Ishikawa (cell line): ENCODE measurements at regions not wholly inside any gene's neighbourhood (a gene's known extent, or its start where the extent isn't known, plus 50 kb on each side); places are given as distances from the start of the nearest gene placed in this dataset.

ENCODE experiments used
- CEBPB ChIP-seq: IDR thresholded peaks from 2 replicates; pipeline ENCODE4 v1.6.1; 2012
- CREB1 ChIP-seq: IDR thresholded peaks from 2 replicates; pipeline ENCODE4 v1.6.1; 2012; ENCODE audit warnings: low read depth
- EGR1 ChIP-seq: IDR thresholded peaks from 2 replicates; pipeline ENCODE4 v1.6.1; 2012
- EP300 ChIP-seq: IDR thresholded peaks from 2 replicates; pipeline ENCODE4 v1.6.1; 2012; ENCODE audit warnings: borderline replicate concordance
- FOXM1 ChIP-seq: IDR thresholded peaks from 2 replicates; pipeline ENCODE4 v1.6.1; 2012; ENCODE audit warnings: low read depth, borderline replicate concordance
- NFIC ChIP-seq: IDR thresholded peaks from 2 replicates; pipeline ENCODE4 v1.6.1; 2012
- RAD21 ChIP-seq: IDR thresholded peaks from 2 replicates; pipeline ENCODE4 v1.6.1; 2012; ENCODE audit warnings: low read depth
- TAF1 ChIP-seq: IDR thresholded peaks from 2 replicates; pipeline ENCODE4 v1.6.1; 2012; ENCODE audit warnings: low read depth, mild to moderate bottlenecking
- TCF12 ChIP-seq: IDR thresholded peaks from 2 replicates; pipeline ENCODE4 v1.6.1; 2012; ENCODE audit warnings: low read depth
- TEAD4 ChIP-seq: IDR thresholded peaks from 2 replicates; pipeline ENCODE4 v1.6.1; 2012
- YY1 ChIP-seq: IDR thresholded peaks from 2 replicates; pipeline ENCODE4 v1.6.1; 2012; ENCODE audit warnings: low read depth
- ZBTB7A ChIP-seq: IDR thresholded peaks from 2 replicates; pipeline ENCODE4 v1.6.1; 2012; ENCODE audit warnings: low read depth
- TF ChIP-seq, protein P1 (sequence below): IDR thresholded peaks from 2 replicates; pipeline ENCODE4 v1.6.1; 2012
- TF ChIP-seq, protein P2 (sequence below): IDR thresholded peaks from 2 replicates; pipeline ENCODE4 v1.6.1; 2012
- TF ChIP-seq, protein P3 (sequence below): IDR thresholded peaks from 2 replicates; pipeline ENCODE4 v1.6.1; 2012; ENCODE audit warnings: low read depth, mild to moderate bottlenecking

DNA sequence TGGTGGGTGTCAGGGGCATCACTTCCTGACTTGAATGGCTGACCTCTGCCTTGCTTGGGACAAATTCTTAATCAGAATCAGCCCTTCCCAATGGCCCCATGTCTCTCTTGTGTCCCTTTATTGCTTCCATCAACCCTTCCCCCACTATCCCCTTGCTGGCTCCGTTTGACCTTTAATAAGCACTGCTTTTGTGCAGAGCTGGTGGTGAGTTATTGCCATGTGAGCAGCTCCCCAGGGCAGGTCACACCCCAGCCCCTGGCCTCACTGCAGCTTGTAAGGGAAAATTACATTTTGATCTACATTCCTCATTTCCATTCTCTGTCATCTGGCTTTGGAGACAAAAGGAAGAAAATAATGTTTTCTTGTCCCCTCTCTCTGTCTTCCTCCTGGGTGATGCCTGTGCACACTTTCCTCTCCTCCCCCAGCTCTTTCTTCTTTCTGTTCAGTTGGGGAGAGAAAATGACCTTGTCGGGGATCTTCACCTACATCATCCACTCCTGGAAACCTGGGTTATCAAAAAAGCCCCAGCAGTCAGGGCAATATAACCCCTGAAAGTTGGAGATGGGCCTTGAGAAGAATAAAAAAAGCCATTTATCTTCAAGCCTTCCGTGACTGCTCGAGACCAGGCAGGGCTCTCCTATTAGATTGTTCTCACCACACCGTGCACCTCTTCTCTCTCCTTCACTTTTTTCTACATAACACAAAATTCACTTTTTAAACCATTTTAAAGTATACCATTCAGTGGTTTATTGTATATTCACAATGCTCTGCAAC lies 100.4 kb upstream of the SRRM4 start:
- no peak for TF ChIP-seq CEBPB
- no peak for TF ChIP-seq NFIC
- TF ChIP-seq YY1 = no peak
- TF ChIP-seq FOXM1 = no peak
- TF ChIP-seq TAF1 = no peak
- TF ChIP-seq EGR1 = no peak
- no peak for TF ChIP-seq ZBTB7A
- TF ChIP-seq TCF12 = no peak
- TF ChIP-seq, protein P1, sequence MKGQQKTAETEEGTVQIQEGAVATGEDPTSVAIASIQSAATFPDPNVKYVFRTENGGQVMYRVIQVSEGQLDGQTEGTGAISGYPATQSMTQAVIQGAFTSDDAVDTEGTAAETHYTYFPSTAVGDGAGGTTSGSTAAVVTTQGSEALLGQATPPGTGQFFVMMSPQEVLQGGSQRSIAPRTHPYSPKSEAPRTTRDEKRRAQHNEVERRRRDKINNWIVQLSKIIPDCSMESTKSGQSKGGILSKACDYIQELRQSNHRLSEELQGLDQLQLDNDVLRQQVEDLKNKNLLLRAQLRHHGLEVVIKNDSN = no peak
- TF ChIP-seq, protein P2, sequence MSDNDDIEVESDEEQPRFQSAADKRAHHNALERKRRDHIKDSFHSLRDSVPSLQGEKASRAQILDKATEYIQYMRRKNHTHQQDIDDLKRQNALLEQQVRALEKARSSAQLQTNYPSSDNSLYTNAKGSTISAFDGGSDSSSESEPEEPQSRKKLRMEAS = no peak
- no peak for TF ChIP-seq TEAD4
- no peak for TF ChIP-seq EP300
- no peak for TF ChIP-seq RAD21
- TF ChIP-seq, protein P3, sequence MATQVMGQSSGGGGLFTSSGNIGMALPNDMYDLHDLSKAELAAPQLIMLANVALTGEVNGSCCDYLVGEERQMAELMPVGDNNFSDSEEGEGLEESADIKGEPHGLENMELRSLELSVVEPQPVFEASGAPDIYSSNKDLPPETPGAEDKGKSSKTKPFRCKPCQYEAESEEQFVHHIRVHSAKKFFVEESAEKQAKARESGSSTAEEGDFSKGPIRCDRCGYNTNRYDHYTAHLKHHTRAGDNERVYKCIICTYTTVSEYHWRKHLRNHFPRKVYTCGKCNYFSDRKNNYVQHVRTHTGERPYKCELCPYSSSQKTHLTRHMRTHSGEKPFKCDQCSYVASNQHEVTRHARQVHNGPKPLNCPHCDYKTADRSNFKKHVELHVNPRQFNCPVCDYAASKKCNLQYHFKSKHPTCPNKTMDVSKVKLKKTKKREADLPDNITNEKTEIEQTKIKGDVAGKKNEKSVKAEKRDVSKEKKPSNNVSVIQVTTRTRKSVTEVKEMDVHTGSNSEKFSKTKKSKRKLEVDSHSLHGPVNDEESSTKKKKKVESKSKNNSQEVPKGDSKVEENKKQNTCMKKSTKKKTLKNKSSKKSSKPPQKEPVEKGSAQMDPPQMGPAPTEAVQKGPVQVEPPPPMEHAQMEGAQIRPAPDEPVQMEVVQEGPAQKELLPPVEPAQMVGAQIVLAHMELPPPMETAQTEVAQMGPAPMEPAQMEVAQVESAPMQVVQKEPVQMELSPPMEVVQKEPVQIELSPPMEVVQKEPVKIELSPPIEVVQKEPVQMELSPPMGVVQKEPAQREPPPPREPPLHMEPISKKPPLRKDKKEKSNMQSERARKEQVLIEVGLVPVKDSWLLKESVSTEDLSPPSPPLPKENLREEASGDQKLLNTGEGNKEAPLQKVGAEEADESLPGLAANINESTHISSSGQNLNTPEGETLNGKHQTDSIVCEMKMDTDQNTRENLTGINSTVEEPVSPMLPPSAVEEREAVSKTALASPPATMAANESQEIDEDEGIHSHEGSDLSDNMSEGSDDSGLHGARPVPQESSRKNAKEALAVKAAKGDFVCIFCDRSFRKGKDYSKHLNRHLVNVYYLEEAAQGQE = no peak
- TF ChIP-seq CREB1 = no peak

DNA sequence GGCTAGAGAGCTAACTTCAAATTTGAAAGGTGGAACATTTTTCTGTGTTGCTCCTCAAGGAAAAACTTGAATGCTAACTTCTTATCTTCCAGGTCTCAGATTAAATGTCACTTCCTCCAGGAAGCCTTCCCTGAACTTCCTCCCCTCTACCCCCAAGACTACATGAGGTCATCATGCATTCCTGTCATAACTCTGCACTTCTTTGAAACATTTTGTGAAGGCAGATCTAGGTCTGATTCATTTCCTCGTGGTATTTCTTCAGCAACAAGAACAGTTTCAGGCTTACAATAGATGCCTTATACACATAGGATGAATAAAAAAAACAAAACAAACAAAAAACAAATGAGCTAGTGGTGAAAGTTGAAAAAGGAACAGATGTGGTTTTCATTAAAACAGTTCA lies 97.1 kb upstream of the SRRM4 start:
- TF ChIP-seq, protein P2 = no peak
- TF ChIP-seq CREB1 (no peak), RAD21 (no peak), TAF1 (no peak), CEBPB (no peak), NFIC (no peak), TEAD4 (no peak), EP300 (no peak), ZBTB7A (no peak), TCF12 (no peak), EGR1 (no peak), FOXM1 (no peak), YY1 (no peak)
- TF ChIP-seq, protein P1 = no peak
- TF ChIP-seq, protein P3 = no peak

DNA sequence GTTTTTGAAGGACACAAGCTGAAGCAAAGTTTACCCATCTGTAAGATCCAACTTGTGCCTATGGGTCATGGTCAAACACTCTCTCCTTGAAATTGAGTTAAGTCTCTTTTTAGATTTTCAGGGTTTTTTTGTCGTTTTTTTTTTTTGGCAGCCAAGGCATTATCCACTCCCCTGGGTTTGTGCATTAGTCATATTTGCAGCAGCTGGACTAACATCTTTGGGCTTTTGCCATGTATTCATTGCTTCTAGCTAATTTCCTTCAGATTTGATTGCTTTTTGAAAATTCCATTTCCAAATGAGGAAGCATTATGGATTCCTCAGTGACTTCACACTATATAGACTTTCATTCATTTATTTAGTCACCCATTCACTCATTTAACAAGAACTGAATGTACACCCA lies 80.3 kb upstream of the SRRM4 start:
- TF ChIP-seq, protein P1 = no peak
- TF ChIP-seq TEAD4 (no peak), YY1 (no peak), CEBPB (no peak), TCF12 (no peak), EP300 (no peak), NFIC (no peak), RAD21 (no peak), FOXM1 (no peak), CREB1 (no peak), ZBTB7A (no peak), EGR1 (no peak), TAF1 (no peak)
- TF ChIP-seq, protein P3 = no peak
- TF ChIP-seq, protein P2 = no peak
